T47D (cell line): ENCODE measurements at regions not wholly inside any gene's neighbourhood (a gene's known extent, or its start where the extent isn't known, plus 50 kb on each side); places are given as distances from the start of the nearest gene placed in this dataset.
A peak's percentile ranks its signal among the peaks of the same experiment; 100 is the strongest.

Source experiments
- DNase-seq, 2 experiments: peaks; one replicate each; pipeline versions ENCODE4 v3.0.0 to v3.0.0-alpha.2; 2011 to 2012; ENCODE audit warnings: low read depth in 1 of 2, low spot score in 1 of 2
- JUND ChIP-seq: IDR thresholded peaks from 2 replicates; pipeline ENCODE4 v1.6.1; 2012; ENCODE audit warnings: low read depth
- in situ Hi-C: cut with HindIII; loops from 2 replicates; pipeline ENCODE4 v1.10.0; 2016; ENCODE audit warnings: low sequenced_read_pairs, low pct_unique_long_range_greater_than_20kb

- TF ChIP-seq JUND: no peak
- DNase-seq: peak in 1 of 2 experiments; percentile 46
- in situ Hi-C loops: no loop called here
Observed at GRCh38 chr10:83222832-83223742, 916.2 kb upstream of the GHITM start.

DNA sequence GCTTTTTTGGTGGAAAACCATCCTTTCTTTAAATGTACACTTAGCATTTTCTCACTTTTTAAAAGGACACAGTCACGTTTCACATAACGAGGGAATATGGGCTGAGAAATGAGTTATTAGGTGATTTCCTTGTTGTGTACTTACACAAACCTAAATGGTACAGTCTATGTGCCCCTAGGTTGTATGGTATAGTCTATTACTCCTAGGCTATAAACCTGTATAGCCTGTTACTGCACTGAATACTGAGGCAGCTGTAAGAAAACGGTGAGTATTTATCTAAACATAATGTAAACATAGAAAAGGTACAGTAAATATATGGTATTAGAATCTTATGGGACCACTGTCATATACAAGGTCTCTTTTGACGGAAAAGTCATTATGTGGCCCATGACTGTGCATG is 913.5 kb upstream of the GHITM start:
- DNase-seq: peak in 1 of 2 experiments; percentile 84
- no peak for TF ChIP-seq JUND
- in situ Hi-C loops: no loop called here

DNA sequence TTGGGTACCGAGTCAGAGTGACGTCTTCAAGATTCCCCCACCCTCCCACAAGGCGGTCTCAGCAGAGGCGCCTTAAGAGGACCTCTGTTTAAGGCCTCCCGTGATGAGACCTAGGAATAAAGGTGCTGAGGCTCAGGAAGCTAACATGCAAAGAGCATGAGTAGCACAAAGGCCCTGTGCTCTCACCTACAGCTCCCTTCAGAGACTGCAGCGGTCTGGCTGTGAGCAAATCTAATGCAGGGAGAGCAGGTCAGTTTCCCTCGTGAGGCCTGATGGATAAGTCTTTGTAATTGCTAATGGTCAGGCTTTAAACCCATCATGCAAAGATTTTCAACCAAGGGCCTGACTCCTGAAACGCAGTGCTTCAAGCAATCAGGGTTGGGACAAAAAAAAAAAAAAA is 909.3 kb upstream of the GHITM start:
- no peak for DNase-seq
- no peak for TF ChIP-seq JUND
- in situ Hi-C loops: no loop called here

DNA sequence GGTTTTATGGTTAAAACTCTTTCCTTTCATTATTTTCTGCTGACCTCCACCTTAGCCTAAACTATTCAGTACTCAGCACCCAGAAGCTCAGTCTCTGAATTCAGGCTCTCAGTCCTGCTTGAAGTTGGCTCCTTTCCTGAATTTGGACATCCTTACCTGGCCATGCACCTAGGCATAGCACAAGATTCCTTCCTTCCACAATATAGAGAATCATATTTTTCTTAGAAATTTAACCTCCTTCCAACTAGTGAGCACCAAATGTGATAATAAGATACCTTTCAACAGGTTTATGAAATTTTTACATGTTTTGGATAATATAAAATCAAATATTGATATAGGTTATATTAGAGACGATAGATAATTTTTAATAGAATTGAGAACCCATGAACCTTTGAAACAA is 905.6 kb upstream of the GHITM start:
- no peak for DNase-seq
- in situ Hi-C loops: no loop called here

DNA sequence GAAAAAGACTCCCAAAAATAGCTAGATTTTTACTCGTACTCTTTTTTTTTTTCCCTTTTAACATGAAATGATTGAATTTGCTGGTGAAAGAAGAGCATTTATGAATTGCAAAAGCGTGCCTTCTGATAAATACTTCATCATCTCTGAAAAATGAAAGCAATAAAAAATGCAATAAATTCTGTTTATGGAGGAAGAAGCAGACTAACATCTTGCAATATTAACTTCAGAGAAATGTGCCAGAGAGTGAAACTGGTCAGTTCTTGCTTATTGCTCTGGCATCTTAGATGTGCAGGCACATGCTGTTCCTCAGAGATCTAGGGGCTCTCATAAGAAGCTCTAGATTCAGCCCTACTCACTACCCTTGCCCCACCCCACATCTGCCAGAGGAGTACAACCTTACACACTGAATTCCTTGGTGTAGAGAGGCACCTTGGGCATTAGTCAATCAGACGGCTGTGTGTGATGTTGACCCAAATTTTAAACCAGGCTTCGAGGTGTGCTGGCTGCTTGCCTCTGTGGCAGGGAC is 891.1 kb upstream of the GHITM start:
- in situ Hi-C loops: no loop called here
- no peak for DNase-seq
- no peak for TF ChIP-seq JUND

More for the DNA sequence above, 905.6 kb upstream of the GHITM start:
- TF ChIP-seq JUND: no peak

DNA sequence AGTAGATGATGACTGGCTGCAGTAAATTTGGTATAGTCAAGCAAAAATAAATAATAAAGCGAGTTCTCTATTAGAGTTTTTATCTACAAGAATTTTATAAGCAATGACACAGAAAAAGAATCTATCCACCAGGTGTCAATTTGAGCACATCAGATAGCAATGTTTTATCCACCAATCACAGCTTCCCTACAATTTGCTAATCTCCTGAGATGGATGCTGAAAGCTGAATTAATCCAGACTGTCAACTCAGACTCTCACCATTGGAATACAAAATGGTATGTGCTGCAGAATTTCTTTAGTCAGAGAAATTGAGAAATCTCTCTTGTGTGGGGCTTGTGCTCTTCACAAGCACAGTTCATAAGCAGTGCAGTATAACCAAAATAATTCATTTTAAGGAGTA is 888.9 kb upstream of the GHITM start:
- no peak for TF ChIP-seq JUND
- DNase-seq: no peak
- in situ Hi-C loops: no loop called here

GRCh38 chr10:83252169-83252568 is 887.1 kb upstream of the GHITM start:
- DNase-seq: no peak
- in situ Hi-C loops: no loop called here

GRCh38 chr10:83252596-83252995 is 886.7 kb upstream of the GHITM start:
- DNase-seq: no peak
- TF ChIP-seq JUND: no peak
- in situ Hi-C loops: no loop called here

More at GRCh38 chr10:83252169-83252568, 887.1 kb upstream of the GHITM start:
- no peak for TF ChIP-seq JUND

GRCh38 chr10:83253011-83253671 is 886.2 kb upstream of the GHITM start:
- TF ChIP-seq JUND: no peak
- no peak for DNase-seq
- in situ Hi-C loops: no loop called here

DNA sequence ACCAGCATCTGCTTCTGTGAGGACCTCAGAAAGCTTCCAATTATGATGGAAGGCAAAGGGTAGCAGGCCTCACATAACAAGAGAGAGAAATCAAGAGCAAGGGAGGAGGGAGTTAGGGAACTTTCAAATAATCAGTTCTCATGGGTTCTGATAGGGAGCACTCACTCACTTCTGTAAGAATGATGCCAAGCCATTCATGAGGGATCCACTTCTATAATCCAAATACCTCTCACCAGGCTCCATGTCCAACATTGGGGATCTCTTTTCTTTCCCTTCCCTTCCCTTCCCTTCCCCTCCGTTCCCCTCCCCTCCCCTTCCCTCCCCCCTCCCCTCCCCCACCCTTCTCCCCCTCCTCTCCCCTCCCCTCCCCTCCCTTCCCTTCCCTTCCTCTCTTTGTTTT is 884.6 kb upstream of the GHITM start:
- no peak for TF ChIP-seq JUND
- DNase-seq: no peak

DNA sequence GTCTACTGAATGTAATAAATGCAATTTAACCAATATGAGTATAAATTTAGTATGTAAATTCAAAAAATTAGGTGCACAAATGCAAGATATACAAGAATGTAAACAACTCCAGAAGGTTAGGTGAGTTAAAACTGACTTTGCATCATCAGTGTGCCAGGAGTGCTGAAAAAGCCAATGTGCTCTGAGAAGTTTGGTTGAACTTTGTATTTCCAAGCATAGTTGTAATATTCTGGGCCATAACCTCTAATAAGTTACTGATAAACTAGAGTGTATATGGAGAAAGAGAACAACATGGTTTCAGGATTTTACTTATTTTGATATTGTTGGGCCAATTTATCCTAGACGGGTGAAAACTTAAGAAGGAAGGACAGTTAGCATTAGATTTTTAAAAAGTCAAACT is 876.9 kb upstream of the GHITM start:
- no peak for TF ChIP-seq JUND
- DNase-seq: no peak
- in situ Hi-C loops: no loop called here

More for the DNA sequence above, 884.6 kb upstream of the GHITM start:
- in situ Hi-C loops: no loop called here

- no peak for TF ChIP-seq JUND
- in situ Hi-C loops: no loop called here
- DNase-seq: peak in 1 of 2 experiments; percentile 23
Observed at GRCh38 chr10:83272666-83273434, 866.5 kb upstream of the GHITM start.
